CD4-positive, alpha-beta T cell treated with Interleukin-6 for 4 hours (primary cell): ENCODE measurements at regions not wholly inside any gene's neighbourhood (a gene's known extent, or its start where the extent isn't known, plus 50 kb on each side); places are given as distances from the start of the nearest gene placed in this dataset.
"Not testable (repeated sequence)": the region's sequence is repeated elsewhere in the genome, so short reads cannot be mapped to it uniquely, and the experiment has no call there.

Source experiments
- DNase-seq: peaks from one replicate; pipeline ENCODE4 v3.0.0-alpha.2; 2020; ENCODE audit warnings: mixed read lengths

- not testable (repeated sequence) for DNase-seq
These were observed 132.8 kb upstream of the STARD13 start for GRCh38 chr13:33418224-33418953.

GRCh38 chr13:33420117-33420516, 134.6 kb upstream of the STARD13 start:
- not testable (repeated sequence) for DNase-seq

DNA sequence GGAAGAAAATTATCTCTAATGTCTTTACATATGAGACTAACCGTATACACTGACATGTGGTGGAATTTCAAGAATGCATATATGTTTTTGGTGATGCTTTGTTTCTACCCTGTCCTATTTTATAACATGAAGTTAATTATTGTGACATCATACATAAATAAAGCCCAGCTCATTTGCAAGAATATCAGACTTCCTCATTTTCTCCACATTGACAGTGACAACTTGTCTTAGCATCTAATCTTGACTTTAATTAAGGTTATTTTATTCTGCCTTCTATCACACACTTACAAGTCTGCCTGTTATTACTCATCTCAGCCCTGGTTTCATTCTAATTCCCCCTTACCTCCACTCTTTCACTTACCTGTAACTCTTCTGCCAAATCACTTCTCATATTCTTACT, 140.6 kb upstream of the STARD13 start:
- no peak for DNase-seq

DNA sequence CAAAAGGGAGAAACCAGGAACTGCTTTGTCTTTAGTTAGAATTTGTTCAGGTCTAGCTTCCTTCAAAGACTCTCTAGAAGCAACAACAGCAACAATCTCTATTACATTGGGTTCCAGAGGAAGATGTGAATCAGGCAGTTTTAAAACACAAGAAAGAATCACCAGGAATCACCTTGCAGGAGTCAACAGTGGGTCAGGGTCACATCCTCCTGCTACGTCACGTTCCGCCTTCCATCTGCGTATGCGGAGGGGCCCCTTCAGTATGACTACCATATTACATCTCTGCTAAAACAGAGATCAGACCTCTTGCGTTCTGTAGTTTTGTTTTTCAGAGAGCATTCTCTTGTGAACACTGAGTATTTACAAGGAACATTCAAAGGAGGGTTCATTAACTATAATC, 147.8 kb upstream of the STARD13 start:
- no peak for DNase-seq

- no peak for DNase-seq
These were observed 149.1 kb upstream of the STARD13 start for GRCh38 chr13:33434676-33435075.

DNA sequence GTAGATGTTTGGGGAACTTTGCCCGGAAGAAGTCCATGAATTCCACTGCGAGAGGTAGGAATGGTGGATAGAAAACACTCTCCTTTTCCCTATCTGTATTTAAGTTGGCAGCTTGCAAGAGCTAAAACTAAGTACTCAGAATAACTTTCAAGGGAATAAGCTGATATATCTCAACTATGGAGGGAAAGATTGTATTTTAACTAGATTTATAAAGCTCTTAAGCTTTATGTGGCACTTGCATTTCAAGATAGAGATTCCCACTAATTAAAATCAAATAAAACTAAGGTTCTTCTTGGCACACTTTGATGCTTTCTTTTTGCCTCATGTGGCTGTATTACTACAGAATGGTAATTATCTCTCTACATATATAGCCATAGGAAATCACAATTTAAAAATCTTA, 149.7 kb upstream of the STARD13 start:
- no peak for DNase-seq

GRCh38 chr13:33438918-33439317, 153.4 kb upstream of the STARD13 start:
- no peak for DNase-seq

DNA sequence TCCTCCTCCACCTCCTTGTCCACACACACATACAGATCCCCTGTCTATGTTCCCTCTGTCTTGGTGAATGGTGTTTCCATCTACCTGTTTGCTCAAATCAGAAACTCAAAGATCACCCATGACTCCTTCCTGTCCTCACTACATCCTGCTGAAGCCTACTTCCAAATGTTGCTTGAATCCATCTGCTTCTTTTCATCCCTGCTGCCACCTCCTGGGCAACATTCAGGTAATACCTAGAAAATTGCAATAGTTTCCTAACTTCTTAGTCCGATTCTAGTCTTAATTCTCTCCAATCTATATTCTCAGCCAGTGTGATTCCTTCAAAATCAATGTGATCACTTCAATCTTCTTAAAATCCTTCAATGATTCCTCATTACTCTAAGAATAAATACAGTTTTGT, 155.5 kb upstream of the STARD13 start:
- DNase-seq = no peak

DNA sequence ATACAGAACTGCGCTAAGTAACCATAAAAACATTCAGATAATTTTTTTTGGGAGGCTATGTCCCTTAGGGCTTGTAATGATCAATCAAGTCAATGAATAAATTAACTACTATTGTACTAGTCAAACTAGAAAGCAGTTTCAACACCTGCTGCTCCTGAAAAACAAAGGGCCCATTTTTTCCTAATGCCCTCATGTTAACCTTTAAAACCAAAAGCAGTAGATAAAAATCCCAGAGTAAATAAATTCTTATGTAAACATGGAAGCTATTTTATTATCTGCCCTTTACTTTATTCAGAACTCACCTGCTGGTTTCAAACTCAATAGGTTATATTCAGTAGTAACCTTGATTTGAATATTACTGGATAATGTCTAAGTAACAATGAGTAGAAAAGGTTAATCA, 159.5 kb upstream of the STARD13 start:
- no peak for DNase-seq

- DNase-seq = no peak
These were observed 159.9 kb upstream of the STARD13 start for GRCh38 chr13:33445476-33445875.

DNA sequence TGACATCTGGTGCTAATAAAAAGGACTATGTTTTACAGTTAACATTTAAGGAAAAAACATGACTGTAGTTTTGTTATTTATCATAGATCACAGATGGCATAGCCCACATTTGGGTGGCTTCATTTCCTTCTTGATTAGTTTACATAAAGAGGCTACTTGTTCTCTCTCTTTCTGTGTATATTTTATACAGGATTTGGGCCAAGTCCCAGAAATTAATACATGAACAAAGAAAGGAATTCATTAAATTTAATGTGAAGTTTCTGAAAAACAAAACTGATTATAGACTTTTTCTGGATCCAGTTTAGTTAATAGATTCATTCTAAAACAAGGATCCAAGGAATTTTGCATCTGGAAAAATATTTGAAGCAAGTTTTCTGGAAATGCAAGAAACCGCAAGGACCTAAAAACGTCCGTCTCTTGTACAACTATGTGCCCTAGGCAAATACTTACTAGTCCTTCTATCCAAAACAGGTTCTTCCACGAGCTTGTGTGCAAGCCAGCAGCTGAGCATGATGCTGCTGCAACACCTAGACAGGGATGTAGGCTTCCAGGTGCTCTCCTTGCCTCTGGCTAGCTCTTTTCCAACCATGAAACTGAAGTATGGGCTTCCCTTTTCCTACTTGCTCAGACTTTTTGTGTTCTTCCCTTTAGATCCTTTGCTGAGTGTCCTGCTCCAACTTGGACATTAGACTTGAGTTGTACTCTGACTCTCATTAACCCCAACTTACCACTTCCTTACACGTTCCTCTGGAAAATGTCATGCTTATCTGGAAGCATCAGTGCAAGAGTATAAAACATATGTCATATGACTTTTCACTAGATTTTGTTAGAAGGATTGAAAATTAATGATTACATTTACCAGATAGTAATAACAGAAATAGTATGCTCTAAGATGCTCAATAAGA, 161.5 kb upstream of the STARD13 start:
- no peak for DNase-seq

DNA sequence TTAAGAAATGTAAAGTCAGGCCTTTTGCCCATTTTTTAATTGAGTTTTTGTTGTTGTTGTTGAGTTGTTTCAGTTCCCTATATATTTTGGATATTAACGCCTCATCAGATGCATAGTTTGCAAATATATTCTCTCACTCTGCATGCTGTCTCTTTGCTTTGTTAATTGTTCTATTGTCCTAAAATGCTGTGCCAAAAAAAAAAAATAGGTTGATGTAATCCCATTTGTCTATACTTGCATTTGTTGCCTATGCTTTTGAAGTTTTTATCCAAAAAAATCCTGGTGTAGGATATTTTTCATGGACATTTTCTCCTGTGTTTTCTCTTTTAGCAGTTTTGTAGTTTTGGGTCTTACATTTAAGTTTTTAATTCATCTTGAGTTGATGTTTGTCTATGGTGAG, 163.3 kb upstream of the STARD13 start:
- DNase-seq = no peak

DNA sequence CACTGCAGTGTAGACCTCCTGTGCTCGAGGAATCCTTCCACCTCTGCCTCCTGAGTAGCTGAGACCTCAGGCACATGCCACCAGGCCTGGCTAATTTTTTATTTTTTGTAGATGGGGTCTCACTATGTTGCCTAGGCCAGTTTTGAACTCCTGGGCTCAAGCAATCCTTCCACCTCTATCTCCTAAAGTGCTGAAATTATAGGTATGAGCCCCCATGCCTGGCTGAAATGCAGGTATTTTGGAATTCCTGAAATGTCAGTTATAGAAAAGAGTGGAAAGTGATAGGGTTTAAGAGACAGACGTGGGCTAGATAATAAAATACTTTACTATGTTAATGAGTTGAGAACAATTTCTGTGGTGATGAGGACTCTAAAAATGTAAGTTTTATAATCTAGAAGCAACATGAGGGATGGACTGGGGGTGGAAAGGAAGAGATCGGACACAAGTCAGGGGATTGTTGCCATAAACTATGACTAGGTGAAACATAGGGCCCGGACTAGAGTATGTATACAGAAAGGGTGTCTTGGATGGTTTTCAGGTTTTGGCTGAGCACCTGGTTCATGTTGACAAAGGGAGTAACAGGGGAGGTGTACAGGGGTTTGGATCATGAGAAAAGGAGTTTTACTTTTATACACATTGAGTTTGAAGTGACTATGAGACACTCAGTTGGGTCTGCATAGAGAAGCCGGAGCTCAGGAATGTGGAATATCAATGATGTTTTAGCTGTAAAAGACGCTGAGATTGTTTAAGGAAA, 165.6 kb upstream of the STARD13 start:
- DNase-seq = no peak

DNA sequence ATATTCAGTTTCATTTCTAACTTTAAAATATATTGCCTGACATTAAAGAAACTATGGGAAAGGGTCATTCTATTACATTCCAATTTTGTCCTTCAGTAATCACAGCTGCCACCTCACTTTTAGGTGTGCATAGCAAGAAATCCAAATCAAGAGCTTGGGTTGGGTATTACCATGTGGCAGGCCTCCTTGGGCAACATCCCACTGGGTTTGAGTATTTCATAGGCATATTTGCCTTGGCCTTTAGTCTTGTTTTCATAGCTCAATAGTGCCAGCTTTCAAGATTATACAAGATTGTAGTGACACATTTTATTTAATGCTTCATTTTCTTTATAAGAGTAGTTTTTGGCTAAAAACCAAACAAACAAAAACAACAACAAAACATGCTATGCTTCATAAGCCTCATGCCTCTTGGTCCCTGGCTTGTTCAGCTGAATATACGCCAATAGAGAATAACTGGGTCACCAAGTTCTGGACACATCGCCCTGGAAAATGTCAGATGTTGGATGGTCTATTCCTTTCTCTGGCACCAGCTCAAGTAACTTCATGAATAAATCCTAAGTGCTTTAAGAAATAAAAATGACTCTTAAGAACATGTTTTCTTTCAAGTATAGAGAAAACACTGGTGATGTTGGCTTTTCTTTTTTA, 167.4 kb upstream of the STARD13 start:
- DNase-seq = no peak

- DNase-seq = no peak
These were observed 168.4 kb upstream of the STARD13 start for GRCh38 chr13:33453936-33454335.

GRCh38 chr13:33454844-33455705, 169.5 kb upstream of the STARD13 start:
- DNase-seq = no peak

DNA sequence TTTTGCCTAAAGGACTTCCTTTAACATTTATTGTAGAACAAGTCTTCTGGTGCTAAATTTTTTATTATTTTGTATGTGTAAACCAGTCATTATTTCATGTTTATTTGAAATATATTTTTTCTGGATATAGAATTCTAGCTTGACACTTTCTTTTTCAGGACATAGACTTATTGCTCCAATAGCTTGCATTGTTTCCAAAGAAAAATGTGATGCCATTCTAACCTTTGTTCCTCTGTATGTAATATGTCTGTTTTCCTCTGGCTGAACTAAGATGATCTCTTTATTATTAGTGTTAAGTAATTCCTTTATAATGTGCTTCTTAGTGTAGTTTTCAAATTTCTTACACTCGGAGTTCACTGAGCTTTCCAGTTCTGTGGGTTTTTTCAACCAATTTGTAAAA, 174.1 kb upstream of the STARD13 start:
- DNase-seq = no peak

- no peak for DNase-seq
These were observed 176.6 kb upstream of the STARD13 start for GRCh38 chr13:33462109-33462508.

DNA sequence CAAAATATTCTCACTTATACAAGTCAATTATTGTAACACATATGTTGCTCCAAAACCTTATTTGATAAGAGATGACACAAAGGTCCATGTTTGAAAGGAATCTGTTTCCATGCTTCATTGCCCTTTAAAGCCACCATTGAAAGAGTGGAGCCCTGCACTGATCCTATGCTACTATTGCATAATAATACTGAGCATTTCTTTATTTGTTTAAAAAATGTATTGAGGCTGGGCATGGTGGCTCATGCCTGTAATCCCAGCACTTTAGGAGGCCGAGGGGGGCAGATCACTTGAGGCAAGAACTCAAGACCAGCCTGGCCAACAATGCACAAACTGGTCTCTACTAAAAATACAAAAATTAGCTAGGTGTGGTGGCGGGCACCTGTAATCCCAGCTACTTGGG, 178.8 kb upstream of the STARD13 start:
- DNase-seq = no peak

GRCh38 chr13:33466262-33466661, 180.7 kb upstream of the STARD13 start:
- no peak for DNase-seq

DNA sequence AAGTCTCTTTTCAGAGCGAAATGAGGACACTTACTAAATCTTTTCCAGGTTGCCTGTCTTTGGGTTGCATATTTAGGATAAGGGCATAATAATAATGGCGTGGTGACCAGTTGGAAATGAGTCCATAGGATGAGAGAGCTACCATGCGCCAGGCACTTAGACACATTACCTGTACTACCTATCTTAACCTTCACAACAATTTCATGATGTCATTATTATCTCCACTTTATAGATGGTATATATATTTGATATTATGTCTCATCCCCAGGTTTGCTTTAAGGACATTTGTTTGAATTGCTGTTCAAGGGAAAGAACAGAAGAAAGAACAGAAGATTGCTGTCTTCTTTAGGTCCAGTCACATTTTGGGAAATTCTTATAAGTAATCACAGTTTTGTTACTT, 182.0 kb upstream of the STARD13 start:
- no peak for DNase-seq

DNA sequence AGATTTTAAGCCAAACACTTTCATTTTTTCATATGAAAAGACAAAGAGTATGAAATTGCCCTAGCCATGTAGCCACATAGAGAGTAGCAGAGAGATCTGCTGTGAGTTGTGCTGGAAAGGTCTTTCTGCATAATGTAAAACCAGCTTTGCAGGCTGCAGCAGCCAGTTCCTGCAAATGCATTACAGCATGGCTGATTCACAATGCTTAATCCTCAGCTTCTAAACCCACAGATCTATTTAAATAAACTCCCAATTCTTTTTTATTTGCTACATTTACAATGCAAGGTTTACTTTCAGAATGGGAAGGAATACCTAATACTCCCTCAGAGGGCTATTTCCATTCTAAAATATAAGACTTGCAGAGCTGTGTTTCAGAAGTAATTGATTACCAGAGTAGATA, 185.6 kb upstream of the STARD13 start:
- DNase-seq = no peak
